ENCODE measurements at regions not wholly inside any gene's neighbourhood (a gene's known extent, or its start where the extent isn't known, plus 50 kb on each side); places are given as distances from the start of the nearest gene placed in this dataset.
A peak's percentile ranks its signal among the peaks of the same experiment; 100 is the strongest.

DNA sequence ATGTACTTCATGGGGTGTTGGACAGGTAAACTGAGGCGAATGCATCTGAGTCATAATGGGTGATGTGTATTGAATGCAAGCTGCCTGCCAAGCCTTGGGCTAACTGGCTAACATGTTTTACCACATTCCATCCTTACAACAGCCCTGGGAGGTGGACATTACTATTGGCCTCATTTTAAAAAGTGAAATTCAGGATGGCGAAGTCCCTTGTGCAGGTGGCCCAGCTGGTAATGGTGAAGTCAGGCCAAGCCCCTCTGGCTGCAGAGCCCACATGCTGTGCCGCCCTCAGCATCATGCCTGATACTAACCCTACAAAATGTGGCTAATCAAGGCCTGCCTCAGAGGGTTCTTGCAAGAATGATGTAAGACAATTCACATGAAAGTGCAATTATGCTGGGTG is 60.0 kb upstream of the CHD2 start:
- H3K4me3 ChIP-seq (ENCODE audit: low read depth, poor library complexity, severe bottlenecking) = no peak overlapping the region
- intact Hi-C loops (cut with DNase I; ENCODE audit: low total_unique reads) = no loop called here
- WGBS, 2 donors = 66 to 68% methylated on average over 3 of the region's 3 CpGs
- TF ChIP-seq, protein P1, sequence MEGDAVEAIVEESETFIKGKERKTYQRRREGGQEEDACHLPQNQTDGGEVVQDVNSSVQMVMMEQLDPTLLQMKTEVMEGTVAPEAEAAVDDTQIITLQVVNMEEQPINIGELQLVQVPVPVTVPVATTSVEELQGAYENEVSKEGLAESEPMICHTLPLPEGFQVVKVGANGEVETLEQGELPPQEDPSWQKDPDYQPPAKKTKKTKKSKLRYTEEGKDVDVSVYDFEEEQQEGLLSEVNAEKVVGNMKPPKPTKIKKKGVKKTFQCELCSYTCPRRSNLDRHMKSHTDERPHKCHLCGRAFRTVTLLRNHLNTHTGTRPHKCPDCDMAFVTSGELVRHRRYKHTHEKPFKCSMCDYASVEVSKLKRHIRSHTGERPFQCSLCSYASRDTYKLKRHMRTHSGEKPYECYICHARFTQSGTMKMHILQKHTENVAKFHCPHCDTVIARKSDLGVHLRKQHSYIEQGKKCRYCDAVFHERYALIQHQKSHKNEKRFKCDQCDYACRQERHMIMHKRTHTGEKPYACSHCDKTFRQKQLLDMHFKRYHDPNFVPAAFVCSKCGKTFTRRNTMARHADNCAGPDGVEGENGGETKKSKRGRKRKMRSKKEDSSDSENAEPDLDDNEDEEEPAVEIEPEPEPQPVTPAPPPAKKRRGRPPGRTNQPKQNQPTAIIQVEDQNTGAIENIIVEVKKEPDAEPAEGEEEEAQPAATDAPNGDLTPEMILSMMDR (IDR thresholded peaks at IDR 0.05) = no peak
- no peak for TF ChIP-seq POLR2A (IDR thresholded peaks at IDR 0.05)
- DNase-seq (ENCODE audit: low spot score in 2 of 2) = peak in 1 of 2 donors; percentile 66

DNA sequence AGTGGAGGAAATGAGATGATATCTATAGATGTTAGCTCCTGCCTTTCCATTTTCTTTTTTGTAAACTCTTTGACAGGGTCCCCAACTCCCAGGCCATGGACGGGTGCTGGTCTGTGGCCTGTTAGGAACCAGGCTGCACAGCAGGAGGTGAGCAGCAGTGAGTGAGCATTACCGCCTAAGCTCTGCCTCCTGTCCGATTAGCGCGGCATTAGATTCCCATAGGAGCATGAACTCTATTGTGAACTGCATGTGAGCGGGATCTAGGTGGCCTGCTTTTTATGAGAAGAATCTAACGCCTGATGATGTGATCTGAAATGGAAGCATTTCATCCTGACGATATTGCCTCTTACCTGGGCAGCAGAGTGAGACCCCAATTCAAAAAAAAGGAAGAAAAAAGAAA is 56.8 kb upstream of the CHD2 start:
- 98% methylated on average over 8 of the region's 8 CpGs for WGBS, 2 donors
- no peak for DNase-seq (ENCODE audit: low spot score in 2 of 2)
- TF ChIP-seq POLR2A (IDR thresholded peaks at IDR 0.05) = no peak
- TF ChIP-seq, protein P1 (IDR thresholded peaks at IDR 0.05) = no peak
- no peak overlapping the region for H3K4me3 ChIP-seq (ENCODE audit: low read depth, poor library complexity, severe bottlenecking)
- intact Hi-C loops (cut with DNase I; ENCODE audit: low total_unique reads) = no loop called here

DNA sequence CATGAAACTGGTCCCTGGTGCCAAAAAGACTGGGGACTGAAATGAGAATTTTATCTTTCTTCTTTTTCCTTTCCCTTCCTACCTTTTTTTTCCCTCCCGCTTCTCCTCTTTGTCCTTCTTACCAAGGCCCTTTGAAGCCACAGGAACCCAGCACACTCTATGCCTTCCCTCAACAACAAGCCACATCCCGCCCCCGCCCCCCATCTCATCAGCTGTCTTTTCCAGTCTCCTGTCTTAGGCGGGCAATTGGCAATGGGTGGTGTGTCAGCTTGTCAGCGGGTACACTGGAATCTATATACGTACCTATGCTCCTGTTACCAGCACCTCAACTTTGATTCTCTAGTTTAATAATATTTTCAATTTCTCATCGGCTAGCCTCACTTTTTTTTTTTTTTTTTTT is 56.3 kb upstream of the CHD2 start:
- intact Hi-C loops (cut with DNase I; ENCODE audit: low total_unique reads) = no loop called here
- DNase-seq (ENCODE audit: low spot score in 2 of 2) = peak in 1 of 2 donors; percentile 43
- H3K4me3 ChIP-seq (ENCODE audit: low read depth, poor library complexity, severe bottlenecking) = no peak overlapping the region
- WGBS, 2 donors = 92% methylated on average over 7 of the region's 7 CpGs
- TF ChIP-seq, protein P1 (IDR thresholded peaks at IDR 0.05) = no peak
- no peak for TF ChIP-seq POLR2A (IDR thresholded peaks at IDR 0.05)

DNA sequence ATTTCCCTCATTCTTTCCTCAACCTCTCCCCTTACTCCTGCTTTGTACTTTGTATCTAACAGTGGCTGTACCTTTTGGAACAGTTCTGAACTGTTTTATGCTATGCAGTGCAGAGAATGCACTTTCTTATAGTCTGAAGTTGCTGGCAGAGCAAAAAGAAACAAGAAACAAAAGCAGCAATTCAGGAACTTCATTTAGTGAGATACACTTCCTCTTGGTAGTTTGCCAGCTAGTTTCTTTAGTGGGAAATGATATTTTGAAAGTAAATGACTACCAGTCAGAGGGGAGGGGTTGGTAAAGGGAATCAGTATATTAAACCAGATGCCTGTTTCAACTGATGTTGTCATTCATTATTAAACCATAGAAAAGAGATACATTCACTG is 55.0 kb upstream of the CHD2 start:
- H3K4me3 ChIP-seq (ENCODE audit: low read depth, poor library complexity, severe bottlenecking) = no peak overlapping the region
- intact Hi-C loops (cut with DNase I; ENCODE audit: low total_unique reads) = no loop called here
- DNase-seq (ENCODE audit: low spot score in 2 of 2) = no peak
- TF ChIP-seq, protein P1 (IDR thresholded peaks at IDR 0.05) = no peak
- no peak for TF ChIP-seq POLR2A (IDR thresholded peaks at IDR 0.05)

DNA sequence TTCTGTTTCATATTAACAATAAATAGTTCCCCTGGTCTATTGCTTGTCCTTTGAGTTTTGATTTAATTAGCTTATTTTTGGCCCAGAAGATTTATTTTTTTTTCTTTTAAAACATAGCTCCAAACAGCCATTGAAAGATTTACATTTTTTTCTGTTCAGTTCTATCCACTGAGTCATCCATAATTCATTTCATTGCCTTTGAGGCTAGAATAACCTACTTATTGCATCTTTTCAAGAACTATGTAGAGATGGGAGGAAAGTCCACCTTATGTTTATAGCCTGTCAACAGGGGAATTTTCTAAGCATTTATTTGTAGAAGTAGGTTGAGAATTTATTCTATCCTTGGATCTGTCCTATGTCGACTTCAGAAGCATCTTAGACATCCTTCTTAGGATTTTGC is 53.4 kb upstream of the CHD2 start:
- WGBS, 2 donors = 76 to 82% methylated on average over 1 of the region's 1 CpG
- TF ChIP-seq POLR2A (IDR thresholded peaks at IDR 0.05) = no peak
- TF ChIP-seq, protein P1 (IDR thresholded peaks at IDR 0.05) = no peak
- DNase-seq (ENCODE audit: low spot score in 2 of 2) = no peak
- H3K4me3 ChIP-seq (ENCODE audit: low read depth, poor library complexity, severe bottlenecking) = no peak overlapping the region
- intact Hi-C loops (cut with DNase I; ENCODE audit: low total_unique reads) = no loop called here

DNA sequence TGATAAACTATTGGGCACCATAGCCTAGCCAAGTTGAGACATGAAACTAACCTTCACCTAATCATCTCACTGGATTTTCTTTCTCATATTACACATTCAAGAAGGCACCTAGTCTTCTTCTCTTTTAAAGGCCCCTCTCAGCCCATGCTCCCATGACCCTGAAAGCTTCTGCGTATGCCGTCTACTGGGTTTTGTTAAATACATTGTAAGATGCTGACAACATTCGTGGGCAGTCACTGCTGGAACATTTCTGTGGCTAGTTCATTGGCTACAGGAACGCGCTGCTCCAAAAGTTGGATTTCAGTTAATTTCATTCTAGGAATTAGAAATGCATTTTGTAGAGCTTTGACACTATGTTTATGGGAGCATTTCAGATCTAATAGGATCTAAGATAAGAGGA is 52.3 kb upstream of the CHD2 start:
- no peak for TF ChIP-seq POLR2A (IDR thresholded peaks at IDR 0.05)
- TF ChIP-seq, protein P1 (IDR thresholded peaks at IDR 0.05) = no peak
- peak in 1 of 2 donors; percentile 66 for DNase-seq (ENCODE audit: low spot score in 2 of 2)
- H3K4me3 ChIP-seq (ENCODE audit: low read depth, poor library complexity, severe bottlenecking) = no peak overlapping the region
- WGBS, 2 donors = 96 to 99% methylated on average over 5 of the region's 5 CpGs
- intact Hi-C loops (cut with DNase I; ENCODE audit: low total_unique reads) = no loop called here
